ENCODE measurements at regions not wholly inside any gene's neighbourhood (a gene's known extent, or its start where the extent isn't known, plus 50 kb on each side); places are given as distances from the start of the nearest gene placed in this dataset.

DNA sequence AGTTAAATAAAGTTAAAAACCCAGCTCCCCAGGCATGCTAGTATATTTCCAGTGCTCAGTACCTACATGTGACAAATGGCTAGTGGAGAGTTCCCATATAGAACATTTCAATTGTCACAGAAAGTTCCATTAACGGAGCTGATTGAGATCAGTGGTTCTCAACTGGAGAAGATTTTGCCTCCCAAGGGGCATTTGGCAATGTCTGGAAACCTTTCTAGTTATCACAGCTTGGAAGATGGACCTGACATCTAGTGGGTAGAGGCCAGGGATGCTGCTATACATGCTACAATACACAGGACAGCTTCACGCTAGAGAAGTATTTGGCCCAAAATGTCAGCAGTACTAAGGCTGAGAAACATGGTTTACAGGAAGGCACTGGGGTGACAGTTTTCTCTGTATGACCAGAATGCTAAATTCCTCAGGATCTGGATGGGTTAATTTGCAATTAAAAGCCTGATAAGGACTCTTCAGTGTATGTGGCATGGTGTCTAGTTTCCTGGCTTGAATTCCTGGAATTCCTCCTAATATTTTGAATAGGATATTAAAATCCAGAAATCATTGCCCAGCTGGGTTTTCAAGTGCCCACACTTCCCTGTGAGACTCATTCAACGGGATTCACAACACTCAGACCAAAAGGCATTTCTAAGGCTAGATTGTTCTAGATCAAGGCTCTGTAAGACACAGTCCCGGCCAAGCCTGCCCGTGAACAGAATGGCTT is 84.7 kb upstream of the SALL4 start:
- Mint-ChIP-seq H3K36me3 (no peaks in the 10 kb centered on the region), H3K9me3 (peaks cover 0 to 2% (median 0%) of the 10 kb centered on the region in 3 donors), H3K27me3 (no peaks in the 10 kb centered on the region), H3K27ac (no peak overlapping the region), H3K4me3 (no peak overlapping the region), H3K4me1 (no peaks in the 10 kb centered on the region)

DNA sequence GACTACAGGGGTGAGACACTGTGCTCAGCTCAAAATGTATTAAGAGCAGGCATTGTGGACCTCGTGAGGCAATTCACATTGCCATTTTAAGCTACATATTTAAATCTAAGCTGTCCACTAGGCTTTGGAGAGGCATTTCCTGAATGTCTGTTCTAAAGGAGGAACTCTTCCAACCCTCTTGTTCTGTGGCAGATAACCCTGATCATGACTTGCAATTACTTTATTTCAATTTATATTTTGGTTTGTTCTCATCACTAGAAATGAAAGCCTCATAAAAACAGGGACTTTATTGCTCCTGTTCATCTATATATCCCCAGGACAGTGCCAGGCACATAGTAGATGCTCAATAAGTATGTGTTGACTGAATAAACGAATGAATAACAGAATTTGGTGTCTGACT is 84.0 kb upstream of the SALL4 start:
- Mint-ChIP-seq H3K4me3 (no peak overlapping the region), H3K9me3 (peaks cover 0 to 5% (median 0%) of the 10 kb centered on the region in 3 donors), H3K4me1 (no peaks in the 10 kb centered on the region), H3K27ac (no peak overlapping the region), H3K36me3 (no peaks in the 10 kb centered on the region), H3K27me3 (no peaks in the 10 kb centered on the region)

DNA sequence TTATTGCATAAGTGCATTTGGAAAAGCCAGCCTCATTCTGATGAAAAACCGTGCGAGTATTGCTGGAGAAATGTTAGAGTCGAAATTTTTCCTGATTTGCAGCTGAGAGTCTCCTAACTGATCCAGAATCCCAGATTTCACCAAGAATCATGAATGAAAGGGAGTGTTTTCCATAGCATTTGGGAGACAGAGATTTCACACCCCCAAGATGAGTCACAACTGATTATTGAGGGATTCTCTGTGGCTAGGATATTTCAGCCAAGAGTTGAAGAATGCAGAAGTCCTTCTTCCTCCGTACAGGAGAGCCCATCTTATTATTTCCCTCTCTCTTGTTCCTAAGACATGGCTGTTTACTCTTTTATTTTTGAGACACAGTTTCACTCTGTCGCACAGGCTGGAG is 82.2 kb upstream of the SALL4 start:
- peaks cover 0 to 8% (median 0%) of the 10 kb centered on the region in 3 donors for H3K9me3 Mint-ChIP-seq
- H3K4me1 Mint-ChIP-seq, result no peaks in the 10 kb centered on the region
- H3K4me3 Mint-ChIP-seq, result no peak overlapping the region
- H3K36me3 Mint-ChIP-seq, result no peaks in the 10 kb centered on the region
- no peaks in the 10 kb centered on the region for H3K27me3 Mint-ChIP-seq
- no peak overlapping the region for H3K27ac Mint-ChIP-seq

DNA sequence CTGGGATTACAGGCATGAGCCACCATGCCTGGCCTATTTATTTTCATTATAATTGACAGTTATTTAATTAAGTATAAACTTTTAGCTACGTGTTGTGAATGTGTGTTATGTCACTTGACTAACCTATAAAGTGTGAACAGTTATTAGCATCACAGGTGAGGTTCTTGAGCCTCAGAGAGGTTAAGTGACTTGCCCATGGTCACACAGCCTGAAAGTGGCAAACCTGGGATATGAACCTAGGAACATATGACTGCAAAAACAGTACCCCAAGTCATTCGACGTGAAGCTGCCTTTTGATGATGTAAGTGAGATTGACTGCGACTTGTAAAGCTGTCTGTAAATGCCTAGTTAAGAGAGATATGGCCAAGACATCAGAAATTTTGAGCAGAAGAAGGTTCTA is 77.9 kb upstream of the SALL4 start:
- Mint-ChIP-seq H3K4me3 (no peak overlapping the region), H3K9me3 (peaks cover 0 to 8% (median 0%) of the 10 kb centered on the region in 3 donors), H3K36me3 (no peaks in the 10 kb centered on the region), H3K27ac (no peak overlapping the region), H3K4me1 (no peaks in the 10 kb centered on the region), H3K27me3 (no peaks in the 10 kb centered on the region)

DNA sequence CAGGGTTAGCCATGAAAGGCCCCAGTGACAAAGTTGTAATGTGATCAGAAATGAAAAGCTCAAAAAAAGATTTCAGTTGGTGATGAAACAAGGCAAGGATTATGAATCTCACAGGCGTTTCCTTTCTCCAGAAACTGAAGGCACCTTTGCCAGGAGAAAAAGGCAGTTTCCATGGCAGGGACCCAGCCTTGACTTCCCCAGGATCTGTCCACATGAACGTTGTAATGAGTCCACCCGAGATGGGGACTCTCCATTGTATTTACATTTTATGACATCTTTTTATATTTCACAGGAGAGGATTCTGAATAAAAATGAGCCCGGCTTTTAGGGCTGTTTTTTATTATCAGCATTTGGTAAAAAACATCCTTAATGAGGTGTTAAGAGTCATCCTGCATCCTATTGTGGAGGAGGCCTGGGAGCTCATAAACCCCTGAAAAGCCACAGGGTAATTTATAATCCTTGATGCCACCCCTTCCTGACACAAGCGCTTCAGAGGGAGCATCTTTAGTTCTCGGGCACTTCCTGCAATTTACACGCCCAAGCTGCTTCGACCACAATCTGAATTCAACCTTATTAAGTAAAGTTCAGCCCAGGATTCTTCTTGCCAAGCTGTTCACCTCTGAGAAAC is 74.1 kb upstream of the SALL4 start:
- Mint-ChIP-seq H3K9me3 (peaks cover 0 to 3% (median 0%) of the 10 kb centered on the region in 3 donors), H3K27me3 (peaks cover 1% of the 10 kb centered on the region), H3K4me1 (no peaks in the 10 kb centered on the region), H3K27ac (peak overlapping the region in 1 of 3 donors; percentile 71), H3K4me3 (no peak overlapping the region), H3K36me3 (no peaks in the 10 kb centered on the region)

DNA sequence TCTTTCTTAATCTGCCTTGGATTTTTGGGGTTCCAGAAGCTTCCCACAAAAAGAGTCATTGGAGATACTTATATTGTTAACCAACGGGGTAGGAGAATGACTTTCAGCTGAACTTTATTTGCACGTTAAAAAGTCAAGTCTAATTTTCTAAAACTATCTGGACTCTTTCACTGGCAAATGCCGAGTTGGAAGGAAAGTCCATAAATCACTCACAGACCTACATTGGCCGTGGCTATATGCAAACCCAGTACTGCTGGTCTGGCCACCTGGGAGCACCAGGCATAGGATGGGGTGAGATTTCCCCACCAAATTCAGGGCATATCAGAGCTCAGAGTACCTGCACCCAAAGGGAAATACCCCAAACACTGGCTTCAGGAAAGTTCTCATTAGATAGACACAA is 71.3 kb upstream of the SALL4 start:
- H3K27ac Mint-ChIP-seq, result no peak overlapping the region
- H3K9me3 Mint-ChIP-seq, result no peaks in the 10 kb centered on the region
- H3K36me3 Mint-ChIP-seq, result no peaks in the 10 kb centered on the region
- no peaks in the 10 kb centered on the region for H3K4me1 Mint-ChIP-seq
- H3K27me3 Mint-ChIP-seq, result peaks cover 1% of the 10 kb centered on the region
- H3K4me3 Mint-ChIP-seq, result no peak overlapping the region

DNA sequence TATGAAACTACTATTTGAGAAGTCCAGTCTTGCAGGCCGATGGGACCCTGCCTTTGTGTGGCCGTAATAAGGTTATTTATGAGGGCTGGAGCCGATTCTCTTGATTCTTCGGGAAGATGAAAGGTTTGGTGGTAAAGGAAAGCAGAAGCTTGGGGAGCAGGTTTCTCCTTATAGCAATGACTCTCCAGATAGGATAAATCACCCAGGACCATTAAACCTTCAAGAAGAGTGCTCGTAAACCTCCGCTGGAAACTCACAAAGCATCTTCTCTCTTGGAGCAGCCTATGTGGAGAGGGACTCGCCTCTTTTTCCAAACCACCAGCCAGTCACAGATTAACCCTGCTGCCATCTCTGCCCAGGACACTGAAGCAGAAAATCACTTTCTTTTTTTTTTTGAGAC is 69.6 kb upstream of the SALL4 start:
- no peaks in the 10 kb centered on the region for H3K36me3 Mint-ChIP-seq

DNA sequence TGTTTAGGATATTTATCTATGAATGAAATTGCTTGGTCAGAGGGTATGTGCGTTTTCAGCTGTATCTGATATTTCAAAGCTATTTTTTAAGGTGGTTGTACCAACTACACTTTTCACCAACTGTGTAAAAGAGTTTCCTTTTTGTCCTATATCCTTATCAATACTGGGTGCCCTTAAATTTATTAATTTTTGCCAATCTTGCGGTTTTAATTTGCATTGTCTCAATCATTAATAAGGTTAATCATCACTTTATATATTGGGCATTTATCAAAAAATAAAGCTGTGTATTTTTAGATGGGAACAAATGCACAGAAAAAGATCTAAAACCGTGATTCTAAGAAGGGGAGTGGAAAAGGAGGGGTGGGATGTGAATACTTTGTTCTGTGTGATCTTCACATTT is 66.7 kb upstream of the SALL4 start:
- Mint-ChIP-seq H3K4me3 (no peak overlapping the region), H3K27me3 (peaks cover 6% of the 10 kb centered on the region), H3K36me3 (no peaks in the 10 kb centered on the region), H3K27ac (no peak overlapping the region), H3K9me3 (no peaks in the 10 kb centered on the region), H3K4me1 (no peaks in the 10 kb centered on the region)

More for the DNA sequence above, 69.6 kb upstream of the SALL4 start:
- Mint-ChIP-seq H3K27me3 (peaks cover 1% of the 10 kb centered on the region), H3K27ac (no peak overlapping the region), H3K9me3 (no peaks in the 10 kb centered on the region), H3K4me1 (no peaks in the 10 kb centered on the region), H3K4me3 (no peak overlapping the region)

DNA sequence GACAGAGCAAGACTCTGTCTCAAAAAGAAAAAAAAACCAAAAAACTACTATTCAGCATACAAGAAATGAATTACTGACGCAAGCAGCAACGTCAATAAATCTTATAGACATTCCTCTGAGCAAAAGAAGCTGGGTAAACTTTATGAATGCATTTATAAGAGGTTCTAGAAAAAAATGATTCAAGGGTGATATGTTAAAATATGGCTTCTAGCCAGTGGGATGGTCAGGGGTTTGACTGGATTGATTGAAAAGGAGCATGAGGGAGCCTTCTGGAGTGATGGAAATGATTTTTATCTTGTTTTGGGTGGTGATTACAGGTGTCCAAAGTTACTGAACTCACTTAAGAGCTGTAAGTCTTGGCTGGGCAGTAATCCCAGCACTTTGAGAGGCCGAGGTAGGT is 64.9 kb upstream of the SALL4 start:
- no peaks in the 10 kb centered on the region for H3K4me1 Mint-ChIP-seq
- H3K27ac Mint-ChIP-seq, result no peak overlapping the region
- H3K9me3 Mint-ChIP-seq, result no peaks in the 10 kb centered on the region
- peaks cover 9% of the 10 kb centered on the region for H3K27me3 Mint-ChIP-seq
- no peak overlapping the region for H3K4me3 Mint-ChIP-seq
- H3K36me3 Mint-ChIP-seq, result peaks cover 2% of the 10 kb centered on the region

DNA sequence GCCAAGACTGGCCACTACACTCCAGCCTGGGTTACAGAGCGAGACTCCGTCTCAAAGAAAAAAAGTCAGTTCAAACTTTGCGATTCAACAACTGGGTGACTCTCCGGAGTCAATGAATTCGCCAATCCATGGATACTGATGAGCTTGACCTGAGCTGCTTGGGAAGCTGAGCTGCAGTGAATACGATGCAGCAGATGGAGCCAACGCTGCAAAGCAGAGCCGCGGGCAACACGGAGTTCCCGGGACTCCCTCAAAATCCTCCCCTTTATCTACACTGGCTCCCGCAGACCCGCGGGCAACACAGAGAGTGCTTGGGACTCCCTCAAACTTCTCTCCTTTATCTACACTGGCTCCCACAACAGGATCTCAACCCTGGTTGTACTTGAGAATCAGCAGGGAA is 62.6 kb upstream of the SALL4 start:
- peaks cover 0 to 4% (median 0%) of the 10 kb centered on the region in 3 donors for H3K9me3 Mint-ChIP-seq
- H3K4me1 Mint-ChIP-seq, result no peaks in the 10 kb centered on the region
- no peak overlapping the region for H3K4me3 Mint-ChIP-seq
- H3K27me3 Mint-ChIP-seq, result peaks cover 12% of the 10 kb centered on the region
- no peak overlapping the region for H3K27ac Mint-ChIP-seq
- H3K36me3 Mint-ChIP-seq, result peaks cover 2% of the 10 kb centered on the region

DNA sequence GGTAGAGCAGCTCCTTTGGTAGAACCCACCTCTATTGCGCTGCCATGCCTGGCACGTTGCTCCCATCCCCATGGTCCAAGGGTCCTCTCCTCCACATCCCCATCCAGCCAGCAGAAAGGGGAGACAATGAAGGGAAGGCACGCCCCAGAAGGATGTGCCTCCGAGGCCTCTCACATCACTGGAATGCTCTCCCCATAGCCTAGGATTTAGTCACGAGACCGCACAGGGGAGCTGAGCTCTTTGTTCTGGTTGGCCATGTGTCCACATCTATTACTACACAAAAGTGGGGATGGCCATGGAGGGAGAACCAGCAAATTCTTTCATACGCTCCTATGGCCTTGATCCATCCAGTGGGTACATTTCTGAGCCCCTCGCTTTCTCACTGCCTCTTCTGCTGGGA is 60.5 kb upstream of the SALL4 start:
- Mint-ChIP-seq H3K27ac (no peak overlapping the region), H3K9me3 (peaks cover 0 to 4% (median 0%) of the 10 kb centered on the region in 3 donors), H3K27me3 (peaks cover 12% of the 10 kb centered on the region), H3K4me3 (no peak overlapping the region), H3K4me1 (no peaks in the 10 kb centered on the region), H3K36me3 (peaks cover 2% of the 10 kb centered on the region)

DNA sequence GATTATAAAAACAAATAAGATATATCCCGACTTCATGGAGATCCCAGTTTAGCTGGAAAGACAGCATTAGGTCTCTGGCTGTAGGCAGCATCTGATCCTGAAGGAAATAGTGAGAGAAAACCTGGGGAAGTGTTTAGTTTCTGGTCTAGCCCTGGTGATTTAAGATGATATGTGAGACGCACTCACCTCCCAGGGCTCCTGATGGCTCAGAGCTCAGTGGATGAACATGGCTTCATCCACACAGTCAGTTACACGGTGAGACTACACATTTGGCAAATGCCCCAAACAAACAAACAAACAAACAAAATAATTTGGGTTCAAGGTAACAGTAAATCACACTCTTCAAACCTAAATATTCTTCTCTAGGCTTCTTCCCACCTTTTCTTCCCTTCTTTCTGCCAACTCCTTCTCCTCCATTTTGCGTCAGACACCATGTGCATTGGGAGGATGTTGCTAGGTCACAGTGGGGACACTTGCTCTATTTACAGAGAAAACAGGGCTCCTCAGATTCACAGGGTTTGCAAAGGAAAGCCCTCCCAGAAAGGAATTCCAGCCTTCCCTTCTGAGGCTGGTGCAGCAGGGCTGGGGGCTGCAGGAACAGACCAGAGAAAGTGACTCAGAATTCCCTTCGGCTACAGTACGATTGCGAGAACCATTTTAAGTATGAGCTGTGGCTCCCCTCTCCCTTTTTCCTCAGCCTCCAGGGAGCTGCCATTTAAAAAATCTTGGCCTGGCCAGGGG is 59.6 kb upstream of the SALL4 start:
- no peak overlapping the region for H3K27ac Mint-ChIP-seq
- peaks cover 2% of the 10 kb centered on the region for H3K36me3 Mint-ChIP-seq
- peaks cover 12% of the 10 kb centered on the region for H3K27me3 Mint-ChIP-seq
- no peak overlapping the region for H3K4me3 Mint-ChIP-seq
- H3K4me1 Mint-ChIP-seq, result no peaks in the 10 kb centered on the region
- H3K9me3 Mint-ChIP-seq, result peaks cover 0 to 4% (median 0%) of the 10 kb centered on the region in 3 donors

DNA sequence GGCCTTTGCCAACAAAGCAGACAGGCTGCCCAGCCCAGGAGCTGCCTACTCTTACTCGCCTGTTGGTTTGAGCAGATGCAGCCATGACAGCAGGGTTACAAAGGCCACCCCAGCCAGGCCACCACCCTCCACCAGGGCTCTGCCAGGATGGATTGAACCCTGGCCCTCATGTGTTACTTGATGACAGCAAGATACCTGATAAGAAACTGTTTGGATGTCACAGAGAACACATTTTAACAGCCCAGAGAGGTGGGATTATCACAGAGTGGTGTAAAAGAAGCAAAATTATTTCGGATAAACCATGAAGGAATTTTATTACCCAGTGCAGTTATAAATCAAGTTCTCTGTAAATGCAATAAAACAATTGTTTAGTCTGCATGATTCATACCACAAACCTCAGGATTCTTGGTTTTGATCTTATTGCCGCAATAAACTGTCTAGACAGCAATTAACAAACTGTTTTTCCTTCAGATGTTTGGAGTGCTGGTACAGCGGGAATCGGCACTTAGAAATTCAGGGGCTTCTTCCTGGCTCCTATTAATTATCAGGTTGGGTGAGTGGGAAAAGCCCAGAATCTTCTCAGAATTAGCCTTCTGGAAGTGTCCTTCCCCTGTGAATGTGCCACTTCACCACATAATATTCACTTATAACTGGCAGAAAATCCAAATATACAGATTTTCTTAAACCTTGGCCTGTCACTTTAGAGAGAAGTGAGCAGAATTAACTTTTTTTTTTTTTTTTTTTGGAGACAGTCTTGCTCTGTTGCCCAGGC is 58.0 kb upstream of the SALL4 start:
- H3K27me3 Mint-ChIP-seq, result peaks cover 11% of the 10 kb centered on the region
- peaks cover 2% of the 10 kb centered on the region for H3K36me3 Mint-ChIP-seq
- H3K9me3 Mint-ChIP-seq, result peaks cover 0 to 4% (median 0%) of the 10 kb centered on the region in 3 donors
- no peak overlapping the region for H3K4me3 Mint-ChIP-seq
- H3K4me1 Mint-ChIP-seq, result no peaks in the 10 kb centered on the region
- H3K27ac Mint-ChIP-seq, result no peak overlapping the region

DNA sequence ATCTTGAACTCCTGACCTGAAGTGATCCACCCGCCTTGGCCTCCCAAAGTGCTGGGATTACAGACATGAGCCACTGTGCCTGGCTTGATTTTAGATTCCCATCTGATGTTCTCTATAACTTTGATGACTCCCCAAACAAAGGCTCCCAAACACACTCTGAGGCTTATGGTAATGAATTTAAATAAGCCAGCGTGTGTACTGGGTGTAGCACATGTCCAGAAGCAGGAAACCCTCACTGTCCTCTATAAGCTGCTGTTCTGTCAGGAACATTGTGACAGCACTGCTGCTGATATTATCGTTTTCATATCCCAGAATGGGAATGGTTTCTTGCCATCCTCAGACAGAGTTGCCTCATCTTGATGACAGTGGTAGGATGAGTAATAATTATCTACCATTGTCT is 54.1 kb upstream of the SALL4 start:
- Mint-ChIP-seq H3K27ac (no peak overlapping the region), H3K9me3 (peaks cover 0 to 2% (median 0%) of the 10 kb centered on the region in 3 donors), H3K36me3 (no peaks in the 10 kb centered on the region), H3K4me1 (no peaks in the 10 kb centered on the region), H3K27me3 (peaks cover 1% of the 10 kb centered on the region), H3K4me3 (no peak overlapping the region)

DNA sequence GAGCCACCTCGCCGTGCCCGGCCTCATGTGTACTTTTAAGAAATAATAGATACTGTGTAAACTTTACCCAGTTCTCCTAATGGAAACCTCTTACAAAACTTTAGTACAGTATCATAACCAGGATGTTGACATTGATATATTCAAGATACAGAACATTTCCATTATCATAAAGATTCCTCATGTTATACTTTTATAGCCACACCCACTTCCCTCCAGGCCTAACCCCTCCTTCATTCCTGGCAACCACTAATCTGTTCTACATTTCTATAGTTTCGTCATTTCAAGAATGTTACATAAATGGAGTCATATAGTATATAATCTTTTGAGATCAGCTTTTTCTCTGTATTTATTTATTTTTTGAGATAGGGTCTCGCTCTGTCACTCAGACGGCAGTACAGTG is 52.6 kb upstream of the SALL4 start:
- Mint-ChIP-seq H3K36me3 (no peaks in the 10 kb centered on the region), H3K9me3 (peaks cover 0 to 2% (median 0%) of the 10 kb centered on the region in 3 donors), H3K4me3 (no peak overlapping the region), H3K27me3 (peaks cover 1% of the 10 kb centered on the region), H3K4me1 (no peaks in the 10 kb centered on the region), H3K27ac (no peak overlapping the region)

All from IgD-negative memory B cell (primary cell).